ENCODE measurements at regions not wholly inside any gene's neighbourhood (a gene's known extent, or its start where the extent isn't known, plus 50 kb on each side); places are given as distances from the start of the nearest gene placed in this dataset.

- Histone ChIP-seq H3K27me3 (ENCODE audit: control insufficient read depth in 1 of 2, insufficient read depth in 2 of 2, low read length in 1 of 2) (no peaks in the 10 kb centered on the region), H3K36me3 (ENCODE audit: control insufficient read depth in 1 of 2, insufficient read depth in 2 of 2, low read length in 1 of 2) (no peaks in the 10 kb centered on the region), H3K4me1 (ENCODE audit: control insufficient read depth in 1 of 2, insufficient read depth in 2 of 2, low read length in 2 of 2) (no peaks in the 10 kb centered on the region), H3K9me3 (ENCODE audit: control insufficient read depth, low read length) (no peaks in the 10 kb centered on the region), H3K4me3 (ENCODE audit: low read length in 2 of 2) (no peak overlapping the region), H3K27ac (ENCODE audit: low read depth in 1 of 2, low read length in 2 of 2) (no peak overlapping the region)
- ATAC-seq (ENCODE audit: low FRiP score) (no peak), DNase-seq (no peak)
- intact Hi-C loops (cut with DNase I), result no loop called here
- 28 to 43% methylated on average over 1 of the region's 1 CpG for WGBS, 2 donors
Observed at GRCh38 chr5:92119110-92119509, 736.0 kb upstream of the ARRDC3 start.

- DNase-seq (no peak), ATAC-seq (ENCODE audit: low FRiP score) (no peak)
- intact Hi-C loops (cut with DNase I), result no loop called here
- 60 to 71% methylated on average over 1 of the region's 1 CpG for whole genome bisulfite sequencing, 2 donors
- no peak overlapping the region for H3K4me3 ChIP-seq (ENCODE audit: low read length in 2 of 2)
- no peak overlapping the region for H3K27ac ChIP-seq (ENCODE audit: low read depth in 1 of 2, low read length in 2 of 2)
- no peaks in the 10 kb centered on the region for H3K4me1 ChIP-seq (ENCODE audit: control insufficient read depth in 1 of 2, insufficient read depth in 2 of 2, low read length in 2 of 2)
- H3K27me3 ChIP-seq (ENCODE audit: control insufficient read depth in 1 of 2, insufficient read depth in 2 of 2, low read length in 1 of 2), result no peaks in the 10 kb centered on the region
- H3K9me3 ChIP-seq (ENCODE audit: control insufficient read depth, low read length), result no peaks in the 10 kb centered on the region
- H3K36me3 ChIP-seq (ENCODE audit: control insufficient read depth in 1 of 2, insufficient read depth in 2 of 2, low read length in 1 of 2), result no peaks in the 10 kb centered on the region
Observed at GRCh38 chr5:92106808-92107207, 723.7 kb upstream of the ARRDC3 start.

GRCh38 chr5:92104126-92104525, 721.0 kb upstream of the ARRDC3 start:
- no peaks in the 10 kb centered on the region for H3K4me1 ChIP-seq (ENCODE audit: control insufficient read depth in 1 of 2, insufficient read depth in 2 of 2, low read length in 2 of 2)
- intact Hi-C loops (cut with DNase I), result no loop called here
- no peaks in the 10 kb centered on the region for H3K9me3 ChIP-seq (ENCODE audit: control insufficient read depth, low read length)
- ATAC-seq (ENCODE audit: low FRiP score) (no peak), DNase-seq (no peak)
- H3K27ac ChIP-seq (ENCODE audit: low read depth in 1 of 2, low read length in 2 of 2), result no peak overlapping the region
- H3K27me3 ChIP-seq (ENCODE audit: control insufficient read depth in 1 of 2, insufficient read depth in 2 of 2, low read length in 1 of 2), result no peaks in the 10 kb centered on the region
- no peaks in the 10 kb centered on the region for H3K36me3 ChIP-seq (ENCODE audit: control insufficient read depth in 1 of 2, insufficient read depth in 2 of 2, low read length in 1 of 2)
- no peak overlapping the region for H3K4me3 ChIP-seq (ENCODE audit: low read length in 2 of 2)

GRCh38 chr5:92102313-92102712, 719.2 kb upstream of the ARRDC3 start:
- no peak overlapping the region for H3K4me3 ChIP-seq (ENCODE audit: low read length in 2 of 2)
- no peak for DNase-seq
- WGBS, 2 donors, result 83 to 86% methylated on average over 3 of the region's 3 CpGs
- H3K27ac ChIP-seq (ENCODE audit: low read depth in 1 of 2, low read length in 2 of 2), result no peak overlapping the region
- ATAC-seq (ENCODE audit: low FRiP score), result no peak
- no peaks in the 10 kb centered on the region for H3K27me3 ChIP-seq (ENCODE audit: control insufficient read depth in 1 of 2, insufficient read depth in 2 of 2, low read length in 1 of 2)
- intact Hi-C loops (cut with DNase I), result no loop called here
- no peaks in the 10 kb centered on the region for H3K4me1 ChIP-seq (ENCODE audit: control insufficient read depth in 1 of 2, insufficient read depth in 2 of 2, low read length in 2 of 2)
- H3K36me3 ChIP-seq (ENCODE audit: control insufficient read depth in 1 of 2, insufficient read depth in 2 of 2, low read length in 1 of 2), result no peaks in the 10 kb centered on the region
- no peaks in the 10 kb centered on the region for H3K9me3 ChIP-seq (ENCODE audit: control insufficient read depth, low read length)

GRCh38 chr5:92092239-92092638, 709.1 kb upstream of the ARRDC3 start:
- Histone ChIP-seq H3K27me3 (ENCODE audit: control insufficient read depth in 1 of 2, insufficient read depth in 2 of 2, low read length in 1 of 2) (no peaks in the 10 kb centered on the region), H3K36me3 (ENCODE audit: control insufficient read depth in 1 of 2, insufficient read depth in 2 of 2, low read length in 1 of 2) (no peaks in the 10 kb centered on the region), H3K4me3 (ENCODE audit: low read length in 2 of 2) (no peak overlapping the region), H3K4me1 (ENCODE audit: control insufficient read depth in 1 of 2, insufficient read depth in 2 of 2, low read length in 2 of 2) (no peaks in the 10 kb centered on the region), H3K27ac (ENCODE audit: low read depth in 1 of 2, low read length in 2 of 2) (no peak overlapping the region), H3K9me3 (ENCODE audit: control insufficient read depth, low read length) (no peaks in the 10 kb centered on the region)
- DNase-seq (no peak), ATAC-seq (ENCODE audit: low FRiP score) (no peak)
- WGBS, 2 donors, result 8 to 21% methylated on average over 1 of the region's 1 CpG
- intact Hi-C loops (cut with DNase I), result no loop called here

- no peaks in the 10 kb centered on the region for H3K36me3 ChIP-seq (ENCODE audit: control insufficient read depth in 1 of 2, insufficient read depth in 2 of 2, low read length in 1 of 2)
- H3K27ac ChIP-seq (ENCODE audit: low read depth in 1 of 2, low read length in 2 of 2), result no peak overlapping the region
- H3K4me1 ChIP-seq (ENCODE audit: control insufficient read depth in 1 of 2, insufficient read depth in 2 of 2, low read length in 2 of 2), result no peaks in the 10 kb centered on the region
- no peaks in the 10 kb centered on the region for H3K9me3 ChIP-seq (ENCODE audit: control insufficient read depth, low read length)
- intact Hi-C loops (cut with DNase I), result no loop called here
- no peak for ATAC-seq (ENCODE audit: low FRiP score)
- WGBS, 2 donors, result 78 to 83% methylated on average over 8 of the region's 8 CpGs
- no peak for DNase-seq
- no peak overlapping the region for H3K4me3 ChIP-seq (ENCODE audit: low read length in 2 of 2)
- H3K27me3 ChIP-seq (ENCODE audit: control insufficient read depth in 1 of 2, insufficient read depth in 2 of 2, low read length in 1 of 2), result no peaks in the 10 kb centered on the region
Observed at GRCh38 chr5:92086059-92086811, 703.1 kb upstream of the ARRDC3 start.

- H3K27ac ChIP-seq (ENCODE audit: low read depth in 1 of 2, low read length in 2 of 2), result no peak overlapping the region
- ATAC-seq (ENCODE audit: low FRiP score), result no peak
- no peaks in the 10 kb centered on the region for H3K4me1 ChIP-seq (ENCODE audit: control insufficient read depth in 1 of 2, insufficient read depth in 2 of 2, low read length in 2 of 2)
- H3K4me3 ChIP-seq (ENCODE audit: low read length in 2 of 2), result no peak overlapping the region
- 74 to 78% methylated on average over 7 of the region's 7 CpGs for WGBS, 2 donors
- DNase-seq, result no peak
- intact Hi-C loops (cut with DNase I), result no loop called here
- H3K9me3 ChIP-seq (ENCODE audit: control insufficient read depth, low read length), result no peaks in the 10 kb centered on the region
- no peaks in the 10 kb centered on the region for H3K27me3 ChIP-seq (ENCODE audit: control insufficient read depth in 1 of 2, insufficient read depth in 2 of 2, low read length in 1 of 2)
- no peaks in the 10 kb centered on the region for H3K36me3 ChIP-seq (ENCODE audit: control insufficient read depth in 1 of 2, insufficient read depth in 2 of 2, low read length in 1 of 2)
Observed at GRCh38 chr5:92081958-92082712, 699.0 kb upstream of the ARRDC3 start.

GRCh38 chr5:92070786-92071185, 687.7 kb upstream of the ARRDC3 start:
- Histone ChIP-seq H3K36me3 (ENCODE audit: control insufficient read depth in 1 of 2, insufficient read depth in 2 of 2, low read length in 1 of 2) (no peaks in the 10 kb centered on the region), H3K4me1 (ENCODE audit: control insufficient read depth in 1 of 2, insufficient read depth in 2 of 2, low read length in 2 of 2) (no peaks in the 10 kb centered on the region), H3K27ac (ENCODE audit: low read depth in 1 of 2, low read length in 2 of 2) (no peak overlapping the region), H3K4me3 (ENCODE audit: low read length in 2 of 2) (no peak overlapping the region), H3K9me3 (ENCODE audit: control insufficient read depth, low read length) (no peaks in the 10 kb centered on the region), H3K27me3 (ENCODE audit: control insufficient read depth in 1 of 2, insufficient read depth in 2 of 2, low read length in 1 of 2) (no peaks in the 10 kb centered on the region)
- intact Hi-C loops (cut with DNase I), result no loop called here
- DNase-seq, result no peak
- 48 to 52% methylated on average over 2 of the region's 2 CpGs for WGBS, 2 donors
- ATAC-seq (ENCODE audit: low FRiP score), result no peak

GRCh38 chr5:92064993-92065392, 681.9 kb upstream of the ARRDC3 start:
- H3K9me3 ChIP-seq (ENCODE audit: control insufficient read depth, low read length), result no peaks in the 10 kb centered on the region
- 81 to 87% methylated on average over 1 of the region's 1 CpG for WGBS, 2 donors
- no peak for DNase-seq

More at GRCh38 chr5:92064993-92065392, 681.9 kb upstream of the ARRDC3 start:
- H3K36me3 ChIP-seq (ENCODE audit: control insufficient read depth in 1 of 2, insufficient read depth in 2 of 2, low read length in 1 of 2), result no peaks in the 10 kb centered on the region
- H3K4me1 ChIP-seq (ENCODE audit: control insufficient read depth in 1 of 2, insufficient read depth in 2 of 2, low read length in 2 of 2), result no peaks in the 10 kb centered on the region
- no peak for ATAC-seq (ENCODE audit: low FRiP score)
- no peaks in the 10 kb centered on the region for H3K27me3 ChIP-seq (ENCODE audit: control insufficient read depth in 1 of 2, insufficient read depth in 2 of 2, low read length in 1 of 2)
- no peak overlapping the region for H3K4me3 ChIP-seq (ENCODE audit: low read length in 2 of 2)
- intact Hi-C loops (cut with DNase I), result no loop called here
- no peak overlapping the region for H3K27ac ChIP-seq (ENCODE audit: low read depth in 1 of 2, low read length in 2 of 2)
